ENCODE measurements at regions not wholly inside any gene's neighbourhood (a gene's known extent, or its start where the extent isn't known, plus 50 kb on each side); places are given as distances from the start of the nearest gene placed in this dataset.
A peak's percentile ranks its signal among the peaks of the same experiment; 100 is the strongest.

DNA sequence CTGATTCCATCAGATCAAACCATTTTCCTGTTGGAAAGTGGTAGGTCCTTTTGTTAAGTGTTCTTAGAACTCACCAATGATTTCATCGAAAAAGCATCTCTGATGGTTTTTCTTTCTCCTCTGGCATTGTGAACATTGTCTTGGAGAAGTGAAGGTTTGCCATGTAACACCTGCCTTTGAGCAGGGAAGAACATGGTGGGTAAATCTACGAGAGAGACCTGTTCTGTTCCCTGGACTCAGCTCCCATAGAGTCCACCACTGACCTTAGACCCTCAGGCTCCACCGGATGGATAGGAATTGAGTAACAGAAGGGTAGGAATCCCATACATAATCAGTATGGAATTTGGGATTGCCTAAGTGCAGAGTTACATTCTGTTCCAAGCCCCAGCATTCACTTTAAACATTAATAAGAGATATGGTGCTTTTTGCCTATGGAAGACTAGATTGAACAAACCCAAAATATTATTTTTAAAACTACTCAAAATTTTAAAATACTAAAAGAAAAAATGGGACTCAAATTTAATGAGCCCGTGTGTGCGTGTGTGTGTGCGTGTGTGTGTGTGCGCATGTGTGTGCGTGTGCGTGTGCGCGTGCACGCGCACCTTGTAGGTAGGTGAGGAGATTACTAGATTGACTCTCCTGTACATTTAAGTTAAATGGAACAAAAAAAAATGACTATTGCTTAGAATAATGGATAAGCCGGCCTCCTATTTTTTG lies 92.0 kb downstream of the C9orf152 start (continued):
- TF ChIP-seq, protein P1, sequence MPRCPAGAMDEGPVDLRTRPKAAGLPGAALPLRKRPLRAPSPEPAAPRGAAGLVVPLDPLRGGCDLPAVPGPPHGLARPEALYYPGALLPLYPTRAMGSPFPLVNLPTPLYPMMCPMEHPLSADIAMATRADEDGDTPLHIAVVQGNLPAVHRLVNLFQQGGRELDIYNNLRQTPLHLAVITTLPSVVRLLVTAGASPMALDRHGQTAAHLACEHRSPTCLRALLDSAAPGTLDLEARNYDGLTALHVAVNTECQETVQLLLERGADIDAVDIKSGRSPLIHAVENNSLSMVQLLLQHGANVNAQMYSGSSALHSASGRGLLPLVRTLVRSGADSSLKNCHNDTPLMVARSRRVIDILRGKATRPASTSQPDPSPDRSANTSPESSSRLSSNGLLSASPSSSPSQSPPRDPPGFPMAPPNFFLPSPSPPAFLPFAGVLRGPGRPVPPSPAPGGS (CRISPR knock-in tag; IDR thresholded peaks at IDR 0.05) = no peak
- TF ChIP-seq HOXA3 (CRISPR knock-in tag; IDR thresholded peaks at IDR 0.05) (peak; percentile 35; the same call in 1 of the 2 replicates), FOXA3 (CRISPR knock-in tag; IDR thresholded peaks at IDR 0.05) (peak; percentile 70), ZFYVE20 (CRISPR knock-in tag; IDR thresholded peaks at IDR 0.05; ENCODE audit: borderline replicate concordance, low read depth) (no peak), BCL6 (CRISPR knock-in tag; IDR thresholded peaks at IDR 0.05) (peak; percentile 79), ZNF589 (CRISPR knock-in tag; conservative IDR thresholded peaks at IDR 0.05) (no peak), GATA4 (IDR thresholded peaks at IDR 0.05; ENCODE audit: borderline replicate concordance, low read depth) (no peak), ASH2L (IDR thresholded peaks at IDR 0.05; ENCODE audit: insufficient read length, low read depth, low read length) (peak; percentile 82), ZNF672 (CRISPR knock-in tag; IDR thresholded peaks at IDR 0.05) (no peak), ZNF24 (IDR thresholded peaks at IDR 0.05) (no peak), NFKB2 (CRISPR knock-in tag; IDR thresholded peaks at IDR 0.05; ENCODE audit: borderline replicate concordance) (no peak), KLF11 (CRISPR knock-in tag; IDR thresholded peaks at IDR 0.05) (no peak), CHD4 (IDR thresholded peaks at IDR 0.05; ENCODE audit: borderline replicate concordance, low read length) (peak; percentile 36; the same call in 1 of the 2 replicates), RAD51 (IDR thresholded peaks at IDR 0.05; ENCODE audit: borderline replicate concordance) (no peak), JUND (CRISPR knock-in tag; IDR thresholded peaks at IDR 0.05) (peak; percentile 96), RXRB (CRISPR knock-in tag; IDR thresholded peaks at IDR 0.05; ENCODE audit: borderline replicate concordance) (peak; percentile 83), ZNF670 (CRISPR knock-in tag; IDR thresholded peaks at IDR 0.05; ENCODE audit: borderline replicate concordance) (no peak), ZFP36L2 (CRISPR knock-in tag; IDR thresholded peaks at IDR 0.05) (no peak), ZNF790 (CRISPR knock-in tag; IDR thresholded peaks at IDR 0.05; ENCODE audit: borderline replicate concordance) (no peak), SOX5 (CRISPR knock-in tag; IDR thresholded peaks at IDR 0.05; ENCODE audit: borderline replicate concordance) (peak; percentile 65; the same call in 1 of the 2 replicates), ZNF207 (IDR thresholded peaks at IDR 0.05; ENCODE audit: borderline replicate concordance) (no peak), KLF6 (CRISPR knock-in tag; IDR thresholded peaks at IDR 0.05) (no peak), AKAP8 (CRISPR knock-in tag; IDR thresholded peaks at IDR 0.05) (no peak), ELF3 (CRISPR knock-in tag; IDR thresholded peaks at IDR 0.05) (peak; percentile 78), ZNF598 (CRISPR knock-in tag; IDR thresholded peaks at IDR 0.05; ENCODE audit: borderline replicate concordance) (no peak), ZNF629 (CRISPR knock-in tag; conservative IDR thresholded peaks at IDR 0.05) (no peak; the same call in 1 of the 2 replicates), NFIC (IDR thresholded peaks at IDR 0.05; ENCODE audit: low read length) (0 out of 2 replicates have a peak, but pooled peaks have one; percentile 54), GATAD2A (CRISPR knock-in tag; IDR thresholded peaks at IDR 0.05) (peak; percentile 89)
- TF ChIP-seq, protein P2, sequence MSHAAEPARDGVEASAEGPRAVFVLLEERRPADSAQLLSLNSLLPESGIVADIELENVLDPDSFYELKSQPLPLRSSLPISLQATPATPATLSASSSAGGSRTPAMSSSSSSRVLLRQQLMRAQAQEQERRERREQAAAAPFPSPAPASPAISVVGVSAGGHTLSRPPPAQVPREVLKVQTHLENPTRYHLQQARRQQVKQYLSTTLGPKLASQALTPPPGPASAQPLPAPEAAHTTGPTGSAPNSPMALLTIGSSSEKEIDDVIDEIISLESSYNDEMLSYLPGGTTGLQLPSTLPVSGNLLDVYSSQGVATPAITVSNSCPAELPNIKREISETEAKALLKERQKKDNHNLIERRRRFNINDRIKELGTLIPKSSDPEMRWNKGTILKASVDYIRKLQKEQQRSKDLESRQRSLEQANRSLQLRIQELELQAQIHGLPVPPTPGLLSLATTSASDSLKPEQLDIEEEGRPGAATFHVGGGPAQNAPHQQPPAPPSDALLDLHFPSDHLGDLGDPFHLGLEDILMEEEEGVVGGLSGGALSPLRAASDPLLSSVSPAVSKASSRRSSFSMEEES (CRISPR knock-in tag; IDR thresholded peaks at IDR 0.05) = peak; percentile 32; the same call in 1 of the 2 replicates
- TF ChIP-seq, protein P3, sequence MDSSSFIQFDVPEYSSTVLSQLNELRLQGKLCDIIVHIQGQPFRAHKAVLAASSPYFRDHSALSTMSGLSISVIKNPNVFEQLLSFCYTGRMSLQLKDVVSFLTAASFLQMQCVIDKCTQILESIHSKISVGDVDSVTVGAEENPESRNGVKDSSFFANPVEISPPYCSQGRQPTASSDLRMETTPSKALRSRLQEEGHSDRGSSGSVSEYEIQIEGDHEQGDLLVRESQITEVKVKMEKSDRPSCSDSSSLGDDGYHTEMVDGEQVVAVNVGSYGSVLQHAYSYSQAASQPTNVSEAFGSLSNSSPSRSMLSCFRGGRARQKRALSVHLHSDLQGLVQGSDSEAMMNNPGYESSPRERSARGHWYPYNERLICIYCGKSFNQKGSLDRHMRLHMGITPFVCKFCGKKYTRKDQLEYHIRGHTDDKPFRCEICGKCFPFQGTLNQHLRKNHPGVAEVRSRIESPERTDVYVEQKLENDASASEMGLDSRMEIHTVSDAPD (CRISPR knock-in tag; IDR thresholded peaks at IDR 0.05) = no peak
